ENCODE measurements at regions not wholly inside any gene's neighbourhood (a gene's known extent, or its start where the extent isn't known, plus 50 kb on each side); places are given as distances from the start of the nearest gene placed in this dataset.

- TF ChIP-seq PAX5 (IDR thresholded peaks at IDR 0.05; ENCODE audit: insufficient read depth, low read length, severe bottlenecking) (no peak), POLR2AphosphoS5 (IDR thresholded peaks at IDR 0.05; ENCODE audit: low read depth, low read length) (no peak), POU2F2 (IDR thresholded peaks at IDR 0.05; ENCODE audit: low read depth, low read length) (no peak), TAF1 (IDR thresholded peaks at IDR 0.05; ENCODE audit: low read depth, low read length) (no peak), POLR2A (IDR thresholded peaks at IDR 0.05; ENCODE audit: low read depth, low read length) (no peak)
Measured at GRCh38 chr10:104579136-104579535, 62.0 kb upstream of the SORCS3 start.
